Left lobe of liver (tissue), 2 donors: ENCODE measurements at regions not wholly inside any gene's neighbourhood (a gene's known extent, or its start where the extent isn't known, plus 50 kb on each side); places are given as distances from the start of the nearest gene placed in this dataset.

ENCODE experiments used
- ATAC-seq: fragments of 200-7000 bp; cut with Tn5 transposase; one replicate; pipeline ENCODE4 v1.9.1; 2020; ENCODE audit warnings: mild to moderate bottlenecking, moderate library complexity
- DNase-seq: peaks from one replicate; pipeline ENCODE4 v3.0.0-alpha.2; 2020; ENCODE audit warnings: low spot score
- donor health status: DM: no; HTN: no; CAD: no; lungs with moderate emphysema.
- donor health status: DM: no; HTN: yes; CAD: no.

- DNase-seq (no peak), ATAC-seq (peak; percentile 37)
Observed at GRCh38 chr6:5946701-5947100, 60.0 kb downstream of the NRN1 start.

DNA sequence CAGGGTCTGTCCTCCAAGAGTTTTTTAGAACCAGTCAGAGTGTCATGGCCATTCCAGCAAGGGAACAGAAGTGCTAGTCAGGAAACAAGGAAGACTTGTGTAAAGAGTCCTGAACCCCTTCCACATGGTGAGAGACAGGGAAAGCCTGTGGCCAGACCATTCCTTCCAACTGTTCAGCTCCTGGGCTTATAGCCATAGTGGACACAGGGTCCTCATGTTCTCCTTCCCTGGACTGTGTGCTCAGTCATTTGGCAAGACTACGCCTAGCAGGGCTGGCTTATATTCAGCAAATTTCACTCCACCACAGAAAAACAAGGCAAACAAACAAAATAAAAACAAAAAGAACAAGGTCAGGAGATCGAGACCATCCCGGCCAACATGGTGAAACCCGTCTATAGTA, 60.5 kb downstream of the NRN1 start:
- DNase-seq, result no peak
- no peak for ATAC-seq

DNA sequence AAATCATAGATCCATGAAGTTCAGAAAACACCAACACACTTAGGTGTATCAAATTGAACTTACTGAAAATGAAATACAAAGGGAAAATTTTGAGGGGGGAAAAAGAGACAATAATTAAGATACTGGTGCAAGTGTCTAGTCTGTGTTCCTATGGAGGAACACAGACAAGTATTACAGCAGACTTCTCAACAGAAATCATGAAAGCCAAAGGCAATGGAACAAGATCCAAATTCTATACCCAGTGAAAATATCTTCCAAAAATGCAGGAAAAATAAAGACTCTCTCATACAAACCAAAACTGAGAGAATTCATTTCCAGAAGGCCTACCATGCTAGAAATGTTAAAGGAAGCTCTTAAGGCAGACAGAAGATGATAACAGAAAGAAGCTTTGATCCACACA, 63.1 kb downstream of the NRN1 start:
- DNase-seq (no peak), ATAC-seq (no peak)

DNA sequence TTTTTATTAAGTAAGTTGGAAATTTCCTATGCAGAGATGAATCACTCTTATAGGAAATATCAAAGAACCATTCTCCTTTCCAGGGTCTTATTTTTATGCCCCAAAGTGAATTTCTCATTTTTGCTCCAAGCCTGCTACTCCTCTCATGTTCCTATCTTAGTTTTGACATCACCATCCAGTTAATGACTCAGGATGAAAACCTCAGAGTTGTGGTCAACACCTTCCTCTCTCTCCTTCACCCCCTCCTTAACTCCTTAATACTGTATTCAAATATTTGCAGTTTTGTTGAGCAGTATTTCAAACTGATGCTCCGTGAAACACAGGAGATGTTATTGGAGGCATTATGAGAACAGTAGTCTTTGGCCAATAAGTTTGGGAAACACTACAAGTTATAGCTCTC, 64.1 kb downstream of the NRN1 start:
- DNase-seq (no peak), ATAC-seq (no peak)

DNA sequence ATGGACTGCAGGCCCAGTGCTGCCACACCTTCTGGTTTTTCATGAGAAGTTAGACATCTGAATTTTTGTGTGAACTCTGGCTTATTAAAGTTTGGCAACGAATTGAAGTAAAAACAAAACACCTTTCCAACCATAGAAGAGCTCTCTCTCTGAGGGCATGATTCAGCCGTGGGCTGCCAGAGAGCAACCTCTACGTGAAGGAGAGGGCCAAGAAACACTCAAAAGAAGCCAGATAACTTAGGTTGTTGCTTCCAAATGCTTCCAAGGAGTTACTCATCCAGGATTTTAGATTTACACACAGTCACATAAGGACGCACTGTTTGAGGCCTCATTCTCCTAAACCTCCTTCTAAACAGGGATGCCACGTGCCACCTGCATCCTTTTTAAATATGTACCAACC, 65.5 kb downstream of the NRN1 start:
- DNase-seq, result no peak
- no peak for ATAC-seq

DNA sequence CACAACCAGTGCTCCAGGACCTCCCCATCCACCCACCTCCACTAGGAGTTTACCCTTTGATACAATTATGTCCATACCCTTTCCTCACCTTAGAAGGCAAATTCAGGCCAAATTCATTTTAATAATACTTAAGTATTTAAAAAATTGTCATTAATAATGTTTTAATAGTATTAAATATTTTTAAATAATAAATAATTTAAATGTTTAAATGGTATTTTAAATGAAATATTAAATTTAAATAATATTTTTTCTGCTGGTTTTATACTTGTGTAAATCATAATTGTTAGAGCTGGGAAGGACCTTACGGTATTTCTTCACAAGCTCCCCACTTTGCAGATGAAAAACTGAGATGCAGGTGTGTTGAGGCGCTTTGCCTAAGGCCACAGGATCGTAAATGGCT, 67.8 kb downstream of the NRN1 start:
- ATAC-seq (no peak), DNase-seq (no peak)

DNA sequence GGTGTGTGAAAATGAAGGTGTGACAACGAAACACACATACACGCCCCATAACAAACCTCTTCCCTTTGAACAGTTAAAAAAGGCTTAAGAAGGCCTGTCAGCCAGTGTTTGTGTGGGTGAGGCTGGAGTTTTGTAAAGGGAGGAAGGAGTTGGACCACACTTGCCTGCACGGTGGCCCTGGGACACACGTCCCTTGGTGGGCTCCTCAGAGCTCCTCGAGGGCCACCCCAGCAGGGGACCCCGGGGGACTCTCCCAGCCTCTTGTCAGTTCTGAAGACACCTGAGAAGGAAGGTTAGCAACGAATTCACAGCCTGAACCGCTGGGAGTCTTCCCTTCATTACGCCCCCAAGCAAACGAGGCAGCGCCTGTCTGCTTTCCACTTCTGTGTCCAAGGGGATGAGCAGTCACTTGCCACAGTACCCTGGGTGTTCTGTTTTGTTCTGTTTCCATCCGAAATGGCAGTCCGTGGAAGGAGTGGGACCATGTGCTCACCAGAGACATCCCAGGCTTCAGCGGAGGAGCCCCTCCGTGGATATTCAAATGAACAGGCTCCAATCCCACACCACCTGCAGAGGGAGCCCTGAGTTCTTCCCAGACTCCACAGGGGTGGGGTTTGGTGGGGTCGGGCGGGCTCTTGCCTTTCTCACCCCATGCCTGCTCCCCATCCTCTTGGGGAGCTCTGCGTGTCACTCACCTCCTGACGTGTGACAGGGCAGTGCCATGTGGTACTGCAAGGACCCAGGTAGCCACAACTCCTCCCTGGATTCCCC, 68.6 kb downstream of the NRN1 start:
- no peak for DNase-seq
- ATAC-seq, result no peak

DNA sequence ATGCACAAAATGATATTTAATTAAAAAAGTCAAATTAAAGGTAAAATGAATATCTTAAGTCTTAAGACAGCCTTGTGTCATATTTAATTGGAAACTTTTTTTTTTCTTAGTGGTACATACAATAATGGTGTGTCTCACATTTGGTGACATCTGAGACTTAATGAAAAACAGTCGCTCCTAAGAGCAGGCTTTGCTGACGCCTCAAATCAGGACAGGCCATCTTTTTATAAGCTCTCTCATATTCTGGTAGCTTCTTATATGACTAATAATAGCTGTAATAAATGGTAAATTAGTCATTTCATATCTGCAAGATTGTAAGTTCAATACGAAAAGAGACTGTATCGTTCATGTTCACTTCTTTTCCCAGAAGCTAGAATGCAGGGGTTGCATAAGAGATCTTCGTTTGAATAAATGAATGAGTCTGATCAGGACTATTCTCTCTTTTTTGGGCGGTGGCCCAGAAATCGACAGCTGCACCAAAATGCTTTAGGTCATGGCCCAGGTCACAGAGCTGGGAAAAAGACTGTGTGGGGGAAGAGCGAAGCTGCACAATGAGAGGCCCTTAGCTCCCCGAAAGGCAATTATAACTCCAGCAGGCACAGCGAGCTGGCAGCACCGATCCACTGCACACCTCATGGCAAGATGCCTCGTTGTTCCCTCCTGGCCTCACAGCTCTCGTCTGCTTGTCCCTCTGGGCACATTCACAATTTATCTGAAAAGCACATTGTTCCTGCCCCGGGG, 69.4 kb downstream of the NRN1 start:
- ATAC-seq (no peak), DNase-seq (no peak)

DNA sequence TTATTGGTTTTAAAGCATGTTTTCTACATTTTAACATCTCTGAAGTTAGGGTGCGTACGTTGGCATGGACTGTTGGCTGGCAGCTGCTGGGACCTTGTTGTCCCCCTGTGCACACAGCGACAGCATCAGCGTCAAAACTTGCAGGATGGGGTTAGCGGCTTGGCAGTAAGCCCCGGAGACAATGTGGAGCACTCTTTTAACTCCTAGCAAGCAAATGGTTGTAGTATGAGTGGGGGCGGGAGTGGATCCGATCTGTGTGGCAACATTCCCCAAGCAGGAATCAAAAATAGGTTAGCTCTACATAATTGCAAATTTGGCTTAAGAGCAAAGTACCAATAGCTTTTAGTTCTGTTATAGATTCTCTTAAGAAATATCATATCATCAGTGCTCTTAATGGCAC, 70.1 kb downstream of the NRN1 start:
- ATAC-seq (no peak), DNase-seq (no peak)

GRCh38 chr6:5936140-5936539, 70.6 kb downstream of the NRN1 start:
- no peak for DNase-seq
- no peak for ATAC-seq

DNA sequence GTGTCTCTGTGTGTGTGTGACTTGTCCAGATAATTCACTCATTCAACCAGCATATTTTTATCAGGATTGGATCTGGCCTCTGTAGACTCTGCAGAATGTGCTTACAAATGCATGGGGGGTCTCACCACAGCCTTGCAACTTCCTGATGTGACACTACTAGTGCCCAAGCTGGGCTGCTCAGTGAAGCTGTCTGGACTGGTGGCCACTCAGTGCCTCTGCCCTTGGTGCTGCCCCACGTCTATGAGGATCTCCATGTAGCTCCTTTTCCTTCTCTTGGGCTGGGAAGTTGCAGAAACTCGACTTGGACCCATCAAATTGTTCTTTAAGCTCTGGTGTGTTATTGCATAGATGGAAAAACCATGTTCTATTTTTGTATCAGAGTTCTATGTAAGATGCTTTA, 75.8 kb downstream of the NRN1 start:
- no peak for DNase-seq
- ATAC-seq, result no peak

DNA sequence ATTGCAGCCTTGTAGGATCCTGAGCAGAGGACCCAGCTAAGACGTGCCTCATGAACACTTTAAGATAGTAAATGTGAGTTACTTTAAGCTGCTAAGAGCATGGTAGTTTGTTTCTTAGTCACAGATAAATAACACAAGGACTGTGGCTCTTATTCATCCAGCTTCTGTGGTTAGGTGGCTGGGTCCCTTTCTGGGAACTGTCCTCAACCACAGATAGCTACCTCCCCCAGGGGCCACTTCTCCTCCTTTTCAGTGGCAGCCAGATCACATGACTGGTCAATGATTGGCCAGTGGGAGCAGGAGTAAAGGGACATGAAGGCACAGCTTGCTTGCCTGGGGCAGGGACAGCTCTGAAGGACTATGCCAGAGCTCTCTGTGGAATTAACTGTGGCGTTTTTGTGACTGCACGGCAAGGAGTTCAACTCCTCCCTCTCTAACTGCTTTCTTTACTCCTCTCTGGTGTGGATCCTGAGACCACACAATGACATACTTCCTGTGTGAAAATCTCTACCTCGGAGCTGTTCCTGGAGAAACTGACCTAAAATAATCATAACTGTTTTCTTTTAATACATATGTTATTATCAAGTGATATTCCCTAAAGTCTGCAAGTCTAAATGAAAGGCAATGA, 76.5 kb downstream of the NRN1 start:
- DNase-seq, result no peak
- ATAC-seq, result no peak

- no peak for ATAC-seq
- no peak for DNase-seq
Observed at GRCh38 chr6:5923840-5924239, 82.9 kb downstream of the NRN1 start.

DNA sequence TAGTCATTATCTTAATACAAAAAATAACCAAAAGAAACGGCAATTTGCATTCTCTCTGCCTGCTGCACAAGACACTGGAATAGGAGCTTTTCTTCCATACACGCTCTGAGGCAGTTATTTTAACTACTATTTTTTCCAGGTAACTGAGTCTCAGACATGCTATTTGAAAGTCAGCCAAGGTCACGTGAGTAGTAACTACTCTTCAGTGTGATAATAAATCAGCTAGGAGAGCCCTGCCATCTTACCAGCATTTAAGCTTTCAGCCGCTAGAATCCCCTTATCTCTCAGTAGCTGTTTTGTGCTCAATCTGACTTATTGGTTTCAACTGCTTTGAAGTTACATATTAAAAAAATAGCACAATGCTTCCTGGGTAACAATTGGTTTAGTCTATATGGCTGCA, 84.5 kb downstream of the NRN1 start:
- DNase-seq (no peak), ATAC-seq (no peak)

GRCh38 chr6:5909721-5910120, 97.0 kb downstream of the NRN1 start:
- ATAC-seq, result no peak
- no peak for DNase-seq

DNA sequence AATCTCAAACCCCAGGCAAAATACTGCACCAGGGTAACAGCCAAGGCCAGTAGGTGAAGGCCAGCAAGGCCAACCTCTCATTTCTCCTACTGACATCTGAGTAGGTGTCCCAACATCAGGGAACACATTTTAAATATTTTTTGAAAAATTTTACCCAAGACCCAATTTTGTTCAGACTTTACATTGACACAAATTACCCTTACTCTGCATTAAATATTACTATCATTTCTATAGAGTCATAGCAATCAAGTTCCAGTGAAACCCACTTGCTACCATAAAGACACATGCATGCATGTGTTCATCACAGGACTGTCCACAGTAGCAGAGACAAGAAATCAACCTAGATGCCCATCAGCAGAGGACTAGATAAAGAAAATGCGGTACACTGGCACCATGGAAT, 99.9 kb downstream of the NRN1 start:
- no peak for ATAC-seq
- DNase-seq, result no peak

GRCh38 chr6:5906340-5906670, 100.4 kb downstream of the NRN1 start:
- no peak for ATAC-seq
- DNase-seq, result no peak

GRCh38 chr6:5905431-5906339, 101.0 kb downstream of the NRN1 start:
- DNase-seq, result no peak

DNA sequence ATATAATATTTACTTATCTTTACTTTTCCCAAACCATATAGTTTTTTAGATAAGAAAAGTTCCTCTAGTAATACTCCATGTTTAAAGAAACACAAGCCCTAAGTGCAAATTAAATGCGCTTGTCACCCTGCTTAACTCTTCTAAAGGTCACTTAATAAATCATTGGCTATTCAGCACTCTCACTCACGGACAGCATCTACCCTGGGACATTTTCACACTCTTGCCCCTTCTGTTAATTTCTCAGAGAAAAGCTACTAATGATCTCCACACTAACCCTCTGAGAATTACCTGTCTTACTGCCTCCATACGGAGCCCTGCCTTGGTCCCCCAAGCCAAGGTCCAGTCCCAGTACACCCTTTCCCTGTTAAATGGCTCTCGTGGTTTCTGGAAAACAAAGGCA, 102.2 kb downstream of the NRN1 start:
- no peak for ATAC-seq
- no peak for DNase-seq

More at GRCh38 chr6:5905431-5906339, 101.0 kb downstream of the NRN1 start:
- no peak for ATAC-seq

DNA sequence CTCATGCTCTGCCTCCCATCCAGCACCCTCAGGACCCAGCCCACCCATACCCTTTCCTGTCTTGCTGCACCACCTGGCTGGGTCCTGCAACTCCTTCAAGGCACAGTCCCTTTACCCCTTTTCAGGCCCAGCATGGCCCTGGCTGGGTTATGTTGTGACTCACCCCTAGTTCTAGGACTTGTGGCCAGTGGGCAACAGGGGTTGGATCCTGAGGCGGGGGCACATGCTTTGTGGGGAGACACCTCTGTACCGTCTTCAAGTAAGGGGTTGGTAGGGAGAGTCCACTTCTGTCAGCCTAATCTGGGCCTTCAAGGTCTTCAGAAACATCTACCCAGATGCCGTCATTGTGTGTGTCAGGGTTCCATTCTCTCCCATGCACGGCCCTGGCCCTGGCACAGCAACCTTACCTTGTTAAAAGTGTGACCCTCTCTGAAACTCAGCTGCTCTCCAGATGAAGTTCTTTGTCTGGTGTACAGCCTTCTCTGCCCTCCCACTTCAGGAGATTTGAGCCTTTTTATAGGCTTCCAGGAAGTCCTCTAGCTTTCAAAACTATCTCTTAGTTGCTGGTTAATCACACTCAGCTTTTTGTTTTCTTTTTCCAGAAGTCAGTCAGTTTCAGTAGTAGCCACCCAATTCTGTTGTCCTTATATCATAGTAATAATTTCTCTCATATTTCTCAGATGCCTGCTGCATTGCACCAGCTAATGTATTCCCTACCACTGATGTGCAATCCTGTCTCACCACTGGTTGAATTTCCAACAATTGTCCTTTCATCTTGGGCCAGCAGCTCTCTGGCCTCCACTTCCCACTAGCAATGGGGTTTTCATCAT, 107.3 kb downstream of the NRN1 start:
- ATAC-seq (no peak), DNase-seq (no peak)
